ENCODE measurements at regions not wholly inside any gene's neighbourhood (a gene's known extent, or its start where the extent isn't known, plus 50 kb on each side); places are given as distances from the start of the nearest gene placed in this dataset.

DNA sequence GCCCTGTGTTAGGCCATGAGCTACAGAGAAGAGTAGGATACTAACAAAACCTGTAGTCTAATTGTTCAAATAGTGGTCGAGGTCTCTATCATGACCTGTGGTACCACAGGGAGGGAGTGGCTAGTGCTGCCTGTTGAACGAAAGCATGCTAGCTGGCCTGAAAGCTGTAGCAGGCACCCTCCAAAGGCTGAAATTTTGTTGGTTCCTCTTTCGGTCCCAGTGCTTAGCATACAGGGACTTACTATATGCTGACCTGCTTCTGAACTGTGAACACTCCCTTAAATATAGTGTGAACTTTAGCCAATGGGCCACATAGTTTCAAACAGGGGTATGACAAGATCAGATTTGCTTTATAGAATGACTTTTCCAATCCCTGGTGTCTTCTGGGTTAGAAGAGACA lies 113.4 kb downstream of the PJA1 start:
- Histone ChIP-seq H3K27ac (replicated peaks; ENCODE audit: low read length) (no peak overlapping the region), H3K18ac (ENCODE audit: low read length) (no peak overlapping the region), H3K4ac (ENCODE audit: low read length) (no peak overlapping the region), H4K8ac (ENCODE audit: low read depth, low read length) (no peak overlapping the region), H3K9me3 (replicated peaks in 1 of 2; ENCODE audit: control insufficient read depth in 2 of 2, insufficient read depth in 1 of 2, low read depth in 1 of 2, low read length in 2 of 2) (no peaks in the 10 kb centered on the region), H2BK5ac (ENCODE audit: low read length) (no peak overlapping the region), H3K4me1 (ENCODE audit: control insufficient read depth in 2 of 2, insufficient read depth in 1 of 2, low read depth in 1 of 2, low read length in 2 of 2) (no peaks in the 10 kb centered on the region), H4K91ac (ENCODE audit: low read depth, low read length, poor library complexity) (no peak overlapping the region), H3K14ac (ENCODE audit: low read length) (no peak overlapping the region), H3K4me2 (ENCODE audit: insufficient read depth, low read length, poor library complexity, severe bottlenecking) (no peak overlapping the region), H2AFZ (ENCODE audit: low read length) (no peak overlapping the region), H3K9ac (ENCODE audit: low read depth, low read length, poor library complexity) (no peak overlapping the region), H3K27me3 (ENCODE audit: control insufficient read depth in 3 of 3, insufficient read depth in 3 of 3, low read depth in 1 of 3, low read length in 3 of 3) (peaks cover 0 to 22% (median 0%) of the 10 kb centered on the region in 3 experiments), H2BK12ac (ENCODE audit: low read length) (no peak overlapping the region), H2BK120ac (ENCODE audit: low read depth, low read length) (no peak overlapping the region), H2BK15ac (ENCODE audit: low read length) (no peak overlapping the region), H2AK5ac (ENCODE audit: low read depth, low read length) (no peak overlapping the region), H3K4me3 (ENCODE audit: low read length in 2 of 2) (no peak overlapping the region), H3K36me3 (replicated peaks in 1 of 2; ENCODE audit: control insufficient read depth in 2 of 2, insufficient read depth in 2 of 2, low read length in 2 of 2) (no peaks in the 10 kb centered on the region), H3K79me1 (ENCODE audit: low read depth, low read length) (no peaks in the 10 kb centered on the region), H3K23ac (ENCODE audit: low read depth, low read length, poor library complexity) (no peak overlapping the region)
- WGBS, 2 donors (ENCODE audit: extremely low coverage in 2 of 2, insufficient read length in 2 of 2, insufficient replicate concordance in 1 of 2), result no CpG with 5 or more reads among the region's 3 CpGs
- no peak for DNase-seq (ENCODE audit: low spot score)

DNA sequence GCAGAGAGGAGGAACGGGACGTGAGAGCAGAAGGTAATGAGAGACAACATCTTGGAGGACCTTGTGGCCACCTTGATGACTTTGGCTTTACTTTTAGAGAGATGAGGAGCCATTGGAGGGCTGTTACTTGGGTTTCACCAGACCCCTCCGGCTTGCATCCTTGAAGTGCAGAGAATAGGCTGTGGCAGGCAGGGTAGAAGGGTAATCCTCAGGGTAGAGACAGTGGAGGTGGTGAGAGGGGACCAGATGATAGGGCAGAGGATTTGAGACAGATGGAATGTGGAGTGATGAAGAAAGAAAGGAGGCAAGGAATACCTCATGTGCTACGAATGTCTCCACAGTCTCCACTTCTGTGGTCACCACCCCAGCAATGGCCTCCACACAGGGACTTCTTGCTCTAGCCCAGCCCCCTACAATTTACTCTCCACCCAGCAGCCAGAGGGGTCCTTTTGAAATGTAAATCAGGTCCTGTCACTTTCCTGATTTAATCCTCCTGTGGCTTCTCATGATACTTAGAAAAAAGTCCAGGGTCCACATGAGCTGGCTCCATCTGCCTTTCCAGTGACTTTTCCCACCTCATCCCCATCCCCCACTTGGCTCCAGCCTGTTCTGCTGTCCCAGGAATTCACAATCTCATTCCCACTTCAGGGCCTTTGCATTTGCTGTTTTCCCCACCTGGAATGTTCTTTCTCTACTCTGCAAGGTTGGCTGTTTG lies 115.0 kb downstream of the PJA1 start:
- no peak overlapping the region for H4K8ac ChIP-seq (ENCODE audit: low read depth, low read length)
- H3K14ac ChIP-seq (ENCODE audit: low read length), result no peak overlapping the region
- no peak overlapping the region for H3K27ac ChIP-seq (replicated peaks; ENCODE audit: low read length)
- H3K36me3 ChIP-seq (replicated peaks in 1 of 2; ENCODE audit: control insufficient read depth in 2 of 2, insufficient read depth in 2 of 2, low read length in 2 of 2), result no peaks in the 10 kb centered on the region
- no peaks in the 10 kb centered on the region for H3K79me1 ChIP-seq (ENCODE audit: low read depth, low read length)
- peaks cover 0 to 22% (median 0%) of the 10 kb centered on the region in 3 experiments for H3K27me3 ChIP-seq (ENCODE audit: control insufficient read depth in 3 of 3, insufficient read depth in 3 of 3, low read depth in 1 of 3, low read length in 3 of 3)
- H3K9me3 ChIP-seq (replicated peaks in 1 of 2; ENCODE audit: control insufficient read depth in 2 of 2, insufficient read depth in 1 of 2, low read depth in 1 of 2, low read length in 2 of 2), result no peaks in the 10 kb centered on the region
- H2BK12ac ChIP-seq (ENCODE audit: low read length), result no peak overlapping the region
- H3K23ac ChIP-seq (ENCODE audit: low read depth, low read length, poor library complexity), result no peak overlapping the region
- no peak overlapping the region for H4K91ac ChIP-seq (ENCODE audit: low read depth, low read length, poor library complexity)
- H2AFZ ChIP-seq (ENCODE audit: low read length), result no peak overlapping the region
- H3K9ac ChIP-seq (ENCODE audit: low read depth, low read length, poor library complexity), result no peak overlapping the region
- no peak overlapping the region for H2AK5ac ChIP-seq (ENCODE audit: low read depth, low read length)
- no peak overlapping the region for H3K4me3 ChIP-seq (ENCODE audit: low read length in 2 of 2)
- H2BK120ac ChIP-seq (ENCODE audit: low read depth, low read length), result no peak overlapping the region
- H3K4ac ChIP-seq (ENCODE audit: low read length), result no peak overlapping the region
- no peak overlapping the region for H2BK5ac ChIP-seq (ENCODE audit: low read length)
- no peak overlapping the region for H3K4me2 ChIP-seq (ENCODE audit: insufficient read depth, low read length, poor library complexity, severe bottlenecking)
- no peaks in the 10 kb centered on the region for H3K4me1 ChIP-seq (ENCODE audit: control insufficient read depth in 2 of 2, insufficient read depth in 1 of 2, low read depth in 1 of 2, low read length in 2 of 2)
- DNase-seq (ENCODE audit: low spot score), result no peak
- no peak overlapping the region for H2BK15ac ChIP-seq (ENCODE audit: low read length)
- no CpG with 5 or more reads among the region's 4 CpGs for WGBS, 2 donors (ENCODE audit: extremely low coverage in 2 of 2, insufficient read length in 2 of 2, insufficient replicate concordance in 1 of 2)
- no peak overlapping the region for H3K18ac ChIP-seq (ENCODE audit: low read length)

DNA sequence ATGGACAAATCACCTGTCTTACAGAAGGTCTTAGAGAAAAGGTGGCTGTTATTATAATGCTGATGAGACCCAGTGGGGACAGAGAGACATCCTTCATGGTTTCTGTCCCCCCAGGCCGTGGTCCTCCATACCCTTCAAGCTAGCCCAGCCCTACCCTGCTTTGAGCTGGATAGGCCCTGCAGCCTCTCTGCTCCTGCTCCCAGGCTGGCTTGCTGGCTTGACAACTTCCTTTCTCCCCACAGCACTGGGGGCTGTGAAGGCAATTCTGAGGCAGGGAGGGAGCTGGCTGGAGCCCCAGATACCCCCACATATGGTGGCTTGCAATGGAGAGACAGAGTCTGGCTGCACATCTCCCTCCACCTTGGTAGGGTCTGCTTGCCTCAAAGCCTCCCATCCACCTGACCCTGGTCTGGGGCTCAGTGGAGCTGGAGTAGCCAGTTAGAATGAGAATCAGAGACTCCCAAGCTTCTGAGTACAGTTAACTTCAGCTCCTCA lies 118.2 kb downstream of the PJA1 start:
- no peak overlapping the region for H3K23ac ChIP-seq (ENCODE audit: low read depth, low read length, poor library complexity)
- no peak overlapping the region for H3K27ac ChIP-seq (replicated peaks; ENCODE audit: low read length)
- no peak overlapping the region for H2BK5ac ChIP-seq (ENCODE audit: low read length)
- H3K14ac ChIP-seq (ENCODE audit: low read length), result no peak overlapping the region
- H3K18ac ChIP-seq (ENCODE audit: low read length), result no peak overlapping the region
- no peaks in the 10 kb centered on the region for H3K9me3 ChIP-seq (replicated peaks in 1 of 2; ENCODE audit: control insufficient read depth in 2 of 2, insufficient read depth in 1 of 2, low read depth in 1 of 2, low read length in 2 of 2)
- H2AK5ac ChIP-seq (ENCODE audit: low read depth, low read length), result no peak overlapping the region
- H2BK120ac ChIP-seq (ENCODE audit: low read depth, low read length), result no peak overlapping the region
- H3K4ac ChIP-seq (ENCODE audit: low read length), result no peak overlapping the region
- no peak overlapping the region for H3K4me3 ChIP-seq (ENCODE audit: low read length in 2 of 2)
- no peak overlapping the region for H3K4me2 ChIP-seq (ENCODE audit: insufficient read depth, low read length, poor library complexity, severe bottlenecking)
- no peak overlapping the region for H2AFZ ChIP-seq (ENCODE audit: low read length)
- no peak overlapping the region for H4K8ac ChIP-seq (ENCODE audit: low read depth, low read length)
- no peaks in the 10 kb centered on the region for H3K4me1 ChIP-seq (ENCODE audit: control insufficient read depth in 2 of 2, insufficient read depth in 1 of 2, low read depth in 1 of 2, low read length in 2 of 2)
- H3K36me3 ChIP-seq (replicated peaks in 1 of 2; ENCODE audit: control insufficient read depth in 2 of 2, insufficient read depth in 2 of 2, low read length in 2 of 2), result no peaks in the 10 kb centered on the region
- H4K91ac ChIP-seq (ENCODE audit: low read depth, low read length, poor library complexity), result no peak overlapping the region
- WGBS, 2 donors (ENCODE audit: extremely low coverage in 2 of 2, insufficient read length in 2 of 2, insufficient replicate concordance in 1 of 2), result no CpG with 5 or more reads among the region's 1 CpG
- H3K27me3 ChIP-seq (ENCODE audit: control insufficient read depth in 3 of 3, insufficient read depth in 3 of 3, low read depth in 1 of 3, low read length in 3 of 3), result peaks cover 0 to 22% (median 0%) of the 10 kb centered on the region in 3 experiments
- no peak for DNase-seq (ENCODE audit: low spot score)
- H3K9ac ChIP-seq (ENCODE audit: low read depth, low read length, poor library complexity), result no peak overlapping the region
- no peaks in the 10 kb centered on the region for H3K79me1 ChIP-seq (ENCODE audit: low read depth, low read length)
- no peak overlapping the region for H2BK15ac ChIP-seq (ENCODE audit: low read length)
- no peak overlapping the region for H2BK12ac ChIP-seq (ENCODE audit: low read length)

DNA sequence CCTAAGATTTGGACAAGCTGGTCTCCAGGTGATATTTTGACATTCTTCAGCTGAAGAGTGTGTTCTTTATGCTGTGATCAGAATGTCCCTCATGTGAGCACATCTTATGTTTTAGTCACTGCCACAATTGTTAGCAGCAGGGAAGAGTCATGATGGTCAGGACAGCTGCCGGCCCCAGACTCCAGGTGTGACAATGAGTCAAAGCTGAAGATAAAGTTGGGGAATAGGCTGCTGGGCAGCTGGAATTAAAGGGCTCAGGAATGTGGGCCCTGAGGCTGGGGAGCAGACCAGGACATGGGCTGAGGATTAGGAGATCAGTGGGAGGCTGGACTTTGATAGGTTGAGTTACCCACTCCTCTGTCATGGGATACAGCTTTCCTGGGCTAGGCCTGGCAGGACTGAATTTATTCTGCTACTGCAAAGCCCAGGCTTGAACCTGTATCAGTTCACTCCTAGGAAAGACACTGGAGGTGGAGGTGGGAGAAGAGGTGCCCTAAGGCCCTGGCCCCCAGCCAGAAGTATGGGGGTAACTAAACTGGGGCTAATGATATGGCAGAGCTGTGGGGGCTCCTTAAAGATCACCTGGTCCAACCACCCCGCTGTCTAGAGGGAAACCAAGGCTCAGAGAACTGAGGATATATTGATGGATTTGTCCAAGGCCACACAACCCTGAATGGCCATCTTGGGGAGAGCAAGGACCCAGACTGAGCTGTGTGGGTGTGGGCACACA lies 119.5 kb downstream of the PJA1 start:
- no CpG with 5 or more reads among the region's 2 CpGs for WGBS, 2 donors (ENCODE audit: extremely low coverage in 2 of 2, insufficient read length in 2 of 2, insufficient replicate concordance in 1 of 2)
- DNase-seq (ENCODE audit: low spot score), result no peak

More for the DNA sequence above, 119.5 kb downstream of the PJA1 start:
- no peak overlapping the region for H3K9ac ChIP-seq (ENCODE audit: low read depth, low read length, poor library complexity)
- no peak overlapping the region for H3K18ac ChIP-seq (ENCODE audit: low read length)
- no peak overlapping the region for H2AK5ac ChIP-seq (ENCODE audit: low read depth, low read length)
- H3K4me2 ChIP-seq (ENCODE audit: insufficient read depth, low read length, poor library complexity, severe bottlenecking), result no peak overlapping the region
- no peak overlapping the region for H3K14ac ChIP-seq (ENCODE audit: low read length)
- H2BK5ac ChIP-seq (ENCODE audit: low read length), result no peak overlapping the region
- no peak overlapping the region for H3K23ac ChIP-seq (ENCODE audit: low read depth, low read length, poor library complexity)
- no peak overlapping the region for H4K8ac ChIP-seq (ENCODE audit: low read depth, low read length)
- H2BK120ac ChIP-seq (ENCODE audit: low read depth, low read length), result no peak overlapping the region
- no peak overlapping the region for H3K4me3 ChIP-seq (ENCODE audit: low read length in 2 of 2)
- no peaks in the 10 kb centered on the region for H3K36me3 ChIP-seq (replicated peaks in 1 of 2; ENCODE audit: control insufficient read depth in 2 of 2, insufficient read depth in 2 of 2, low read length in 2 of 2)
- no peaks in the 10 kb centered on the region for H3K79me1 ChIP-seq (ENCODE audit: low read depth, low read length)
- no peak overlapping the region for H2BK15ac ChIP-seq (ENCODE audit: low read length)
- H2AFZ ChIP-seq (ENCODE audit: low read length), result no peak overlapping the region
- no peak overlapping the region for H4K91ac ChIP-seq (ENCODE audit: low read depth, low read length, poor library complexity)
- no peak overlapping the region for H3K27ac ChIP-seq (replicated peaks; ENCODE audit: low read length)
- H3K9me3 ChIP-seq (replicated peaks in 1 of 2; ENCODE audit: control insufficient read depth in 2 of 2, insufficient read depth in 1 of 2, low read depth in 1 of 2, low read length in 2 of 2), result no peaks in the 10 kb centered on the region
- no peak overlapping the region for H2BK12ac ChIP-seq (ENCODE audit: low read length)
- H3K27me3 ChIP-seq (ENCODE audit: control insufficient read depth in 3 of 3, insufficient read depth in 3 of 3, low read depth in 1 of 3, low read length in 3 of 3), result peaks cover 0 to 18% (median 0%) of the 10 kb centered on the region in 3 experiments
- H3K4me1 ChIP-seq (ENCODE audit: control insufficient read depth in 2 of 2, insufficient read depth in 1 of 2, low read depth in 1 of 2, low read length in 2 of 2), result no peaks in the 10 kb centered on the region
- H3K4ac ChIP-seq (ENCODE audit: low read length), result no peak overlapping the region

All from neuronal stem cell (in vitro differentiated cells).